ENCODE measurements at regions not wholly inside any gene's neighbourhood (a gene's known extent, or its start where the extent isn't known, plus 50 kb on each side); places are given as distances from the start of the nearest gene placed in this dataset.

GRCh38 chr2:118698564-118698963 lies 148.9 kb downstream of the EN1 start:
- peaks cover 10% of the 10 kb centered on the region for H3K9me3 Mint-ChIP-seq
- ATAC-seq (no peak), DNase-seq (ENCODE audit: low spot score) (no peak)
- no peak for TF ChIP-seq NR2C2 (CRISPR knock-in tag; IDR thresholded peaks at IDR 0.05)
- TF ChIP-seq CDX4 (CRISPR knock-in tag; IDR thresholded peaks at IDR 0.05; ENCODE audit: borderline replicate concordance): no peak
- no peak for TF ChIP-seq ZNF396 (CRISPR knock-in tag; IDR thresholded peaks at IDR 0.05; ENCODE audit: borderline replicate concordance)
- TF ChIP-seq USF2 (CRISPR knock-in tag; IDR thresholded peaks at IDR 0.05): no peak
- TF ChIP-seq CREM (CRISPR knock-in tag; IDR thresholded peaks at IDR 0.05): no peak
- no peak for TF ChIP-seq AR (CRISPR knock-in tag; IDR thresholded peaks at IDR 0.05)
- no peak for TF ChIP-seq ZNF532 (CRISPR knock-in tag; IDR thresholded peaks at IDR 0.05; ENCODE audit: borderline replicate concordance)
- no peak for TF ChIP-seq ZNF219 (CRISPR knock-in tag; IDR thresholded peaks at IDR 0.05; ENCODE audit: borderline replicate concordance)
- no peak for TF ChIP-seq EMX1 (CRISPR knock-in tag; IDR thresholded peaks at IDR 0.05)
- no peak for TF ChIP-seq IRF2 (CRISPR knock-in tag; IDR thresholded peaks at IDR 0.05; ENCODE audit: borderline replicate concordance, low read depth)
- TF ChIP-seq ZNF425 (CRISPR knock-in tag; conservative IDR thresholded peaks at IDR 0.05): no peak
- TF ChIP-seq MYBL2 (CRISPR knock-in tag; IDR thresholded peaks at IDR 0.05): no peak
- TF ChIP-seq HMGXB4 (CRISPR knock-in tag; IDR thresholded peaks at IDR 0.05): no peak
- TF ChIP-seq ATF6 (CRISPR knock-in tag; IDR thresholded peaks at IDR 0.05): no peak
- TF ChIP-seq SOX15 (CRISPR knock-in tag; IDR thresholded peaks at IDR 0.05): no peak
- TF ChIP-seq NR3C1 (CRISPR knock-in tag; conservative IDR thresholded peaks at IDR 0.05; ENCODE audit: low read depth): no peak
- TF ChIP-seq STAT6 (CRISPR knock-in tag; conservative IDR thresholded peaks at IDR 0.05; ENCODE audit: low read depth): no peak
- TF ChIP-seq SMAD3 (CRISPR knock-in tag; IDR thresholded peaks at IDR 0.05; ENCODE audit: borderline replicate concordance): no peak
- TF ChIP-seq FOXP1 (CRISPR knock-in tag; IDR thresholded peaks at IDR 0.05; ENCODE audit: borderline replicate concordance): no peak
- no peak for TF ChIP-seq OVOL2 (CRISPR knock-in tag; IDR thresholded peaks at IDR 0.05; ENCODE audit: borderline replicate concordance)
- POLR2A ChIA-PET: no interaction called here
- H3K27ac Mint-ChIP-seq: no peak overlapping the region
- H3K4me1 Mint-ChIP-seq: peaks cover 21% of the 10 kb centered on the region
- CTCF ChIA-PET: no interaction called here
- H3K4me3 Mint-ChIP-seq: no peak overlapping the region
- H3K36me3 Mint-ChIP-seq: no peaks in the 10 kb centered on the region
- H3K27me3 Mint-ChIP-seq (ENCODE audit: low read depth): no peaks in the 10 kb centered on the region

All from WTC11 (cell line).